ENCODE measurements at regions not wholly inside any gene's neighbourhood (a gene's known extent, or its start where the extent isn't known, plus 50 kb on each side); places are given as distances from the start of the nearest gene placed in this dataset.

DNA sequence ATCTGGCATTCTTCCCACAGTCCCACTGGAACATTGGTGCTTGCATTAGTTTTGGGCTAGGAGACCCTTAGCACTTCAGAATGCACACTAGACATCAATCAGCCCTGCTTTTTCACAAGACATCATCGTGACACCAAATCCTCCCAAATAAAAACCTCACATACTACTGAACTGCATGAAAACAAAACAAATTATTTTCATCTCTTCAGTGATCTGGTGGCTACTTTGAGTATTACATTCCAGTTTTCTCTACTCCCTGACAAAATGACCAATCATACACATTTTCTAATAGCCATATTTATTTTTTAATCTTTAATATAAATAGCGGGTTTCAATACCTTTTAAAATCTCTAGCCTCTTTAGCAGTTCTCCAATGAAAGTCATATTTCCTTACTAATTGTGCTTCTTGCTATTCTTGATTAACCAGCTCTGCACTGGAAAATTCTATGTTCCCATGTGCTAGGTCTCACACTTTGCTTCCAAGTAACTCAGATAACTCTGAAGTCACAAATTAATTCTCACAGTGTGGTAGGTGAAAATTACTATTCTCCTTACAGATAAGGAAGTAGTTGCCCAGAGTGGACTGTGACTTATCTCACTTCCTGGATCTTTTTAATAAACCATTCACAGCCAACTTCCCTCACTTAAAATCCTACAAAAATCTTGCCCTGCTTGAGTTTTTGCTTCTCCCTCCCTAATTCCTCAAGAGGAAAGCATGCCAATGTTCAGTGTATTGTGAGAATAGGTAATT is 82.5 kb upstream of the EPB41L3 start:
- Histone ChIP-seq H3K36me3 (ENCODE audit: control insufficient read depth in 1 of 2, insufficient read depth in 2 of 2, low read length in 2 of 2) (no peaks in the 10 kb centered on the region), H3K27me3 (ENCODE audit: insufficient read depth, low read length) (no peaks in the 10 kb centered on the region), H3K9ac (ENCODE audit: low read length) (no peak overlapping the region), H3K4me3 (replicated peaks in 1 of 2; ENCODE audit: low read depth in 1 of 2, low read length in 2 of 2) (no peak overlapping the region), H3K27ac (ENCODE audit: low read depth, low read length) (no peak overlapping the region), H3K9me3 (ENCODE audit: control insufficient read depth in 1 of 2, insufficient read depth in 1 of 2, low read depth in 1 of 2, low read length in 2 of 2) (peaks cover 7 to 16% of the 10 kb centered on the region in 2 experiments; a peak in 2 of 4 replicates), H3K9me2 (ENCODE audit: insufficient read depth) (no peaks in the 10 kb centered on the region), H4K20me1 (ENCODE audit: insufficient read depth) (no peaks in the 10 kb centered on the region), H3K4me1 (ENCODE audit: control insufficient read depth in 1 of 2, insufficient read depth in 2 of 2, low read length in 2 of 2) (no peaks in the 10 kb centered on the region), H2AFZ (ENCODE audit: low read depth, low read length, poor library complexity, severe bottlenecking) (no peak overlapping the region), H3K79me2 (ENCODE audit: insufficient read depth, low read length) (no peaks in the 10 kb centered on the region), H3K4me2 (ENCODE audit: low read length) (no peak overlapping the region)
- ChIA-PET RAD21 (ENCODE audit: low non-redundant PET in 1 of 2, low total read pairs in 2 of 2, uncharacterized antibody in 2 of 2, unreplicated experiment in 2 of 2) (no interaction called here), POLR2A (no interaction called here), CTCF (no interaction called here)
- ATAC-seq (no peak), DNase-seq (ENCODE audit: low read depth, low spot score) (no peak)
- BruUV-seq (replicated peaks), result no TSS peak
- intact Hi-C loops (cut with micrococcal nuclease), result no loop called here
- TF ChIP-seq YY1 (IDR thresholded peaks at IDR 0.05; ENCODE audit: extremely low read depth, insufficient replicate concordance, low read depth, low read length) (no peak), ZNF274 (IDR thresholded peaks at IDR 0.05; ENCODE audit: low read depth, low read length) (no peak), ZBTB33 (IDR thresholded peaks at IDR 0.05; ENCODE audit: extremely low read depth, insufficient replicate concordance, low read length) (no peak), ATF3 (IDR thresholded peaks at IDR 0.05) (no peak), TCF7L2 (IDR thresholded peaks at IDR 0.05; ENCODE audit: borderline replicate concordance, extremely low read depth, insufficient read depth, insufficient read length) (no peak), JUND (IDR thresholded peaks at IDR 0.05) (no peak), EGR1 (IDR thresholded peaks at IDR 0.05; ENCODE audit: low read depth) (no peak), ZFX (IDR thresholded peaks at IDR 0.05) (no peak), SP1 (IDR thresholded peaks at IDR 0.05; ENCODE audit: low read depth) (no peak), POLR2AphosphoS5 (IDR thresholded peaks at IDR 0.05; ENCODE audit: low read depth, low read length) (no peak), RAD21 (IDR thresholded peaks at IDR 0.05; ENCODE audit: low read depth) (no peak), CBX3 (IDR thresholded peaks at IDR 0.05; ENCODE audit: low read depth) (no peak), FOSL1 (IDR thresholded peaks at IDR 0.05; ENCODE audit: low read depth) (no peak)
- TF ChIP-seq, protein P1, sequence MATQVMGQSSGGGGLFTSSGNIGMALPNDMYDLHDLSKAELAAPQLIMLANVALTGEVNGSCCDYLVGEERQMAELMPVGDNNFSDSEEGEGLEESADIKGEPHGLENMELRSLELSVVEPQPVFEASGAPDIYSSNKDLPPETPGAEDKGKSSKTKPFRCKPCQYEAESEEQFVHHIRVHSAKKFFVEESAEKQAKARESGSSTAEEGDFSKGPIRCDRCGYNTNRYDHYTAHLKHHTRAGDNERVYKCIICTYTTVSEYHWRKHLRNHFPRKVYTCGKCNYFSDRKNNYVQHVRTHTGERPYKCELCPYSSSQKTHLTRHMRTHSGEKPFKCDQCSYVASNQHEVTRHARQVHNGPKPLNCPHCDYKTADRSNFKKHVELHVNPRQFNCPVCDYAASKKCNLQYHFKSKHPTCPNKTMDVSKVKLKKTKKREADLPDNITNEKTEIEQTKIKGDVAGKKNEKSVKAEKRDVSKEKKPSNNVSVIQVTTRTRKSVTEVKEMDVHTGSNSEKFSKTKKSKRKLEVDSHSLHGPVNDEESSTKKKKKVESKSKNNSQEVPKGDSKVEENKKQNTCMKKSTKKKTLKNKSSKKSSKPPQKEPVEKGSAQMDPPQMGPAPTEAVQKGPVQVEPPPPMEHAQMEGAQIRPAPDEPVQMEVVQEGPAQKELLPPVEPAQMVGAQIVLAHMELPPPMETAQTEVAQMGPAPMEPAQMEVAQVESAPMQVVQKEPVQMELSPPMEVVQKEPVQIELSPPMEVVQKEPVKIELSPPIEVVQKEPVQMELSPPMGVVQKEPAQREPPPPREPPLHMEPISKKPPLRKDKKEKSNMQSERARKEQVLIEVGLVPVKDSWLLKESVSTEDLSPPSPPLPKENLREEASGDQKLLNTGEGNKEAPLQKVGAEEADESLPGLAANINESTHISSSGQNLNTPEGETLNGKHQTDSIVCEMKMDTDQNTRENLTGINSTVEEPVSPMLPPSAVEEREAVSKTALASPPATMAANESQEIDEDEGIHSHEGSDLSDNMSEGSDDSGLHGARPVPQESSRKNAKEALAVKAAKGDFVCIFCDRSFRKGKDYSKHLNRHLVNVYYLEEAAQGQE (IDR thresholded peaks at IDR 0.05; ENCODE audit: low read depth), result no peak
- TF ChIP-seq, protein P2, sequence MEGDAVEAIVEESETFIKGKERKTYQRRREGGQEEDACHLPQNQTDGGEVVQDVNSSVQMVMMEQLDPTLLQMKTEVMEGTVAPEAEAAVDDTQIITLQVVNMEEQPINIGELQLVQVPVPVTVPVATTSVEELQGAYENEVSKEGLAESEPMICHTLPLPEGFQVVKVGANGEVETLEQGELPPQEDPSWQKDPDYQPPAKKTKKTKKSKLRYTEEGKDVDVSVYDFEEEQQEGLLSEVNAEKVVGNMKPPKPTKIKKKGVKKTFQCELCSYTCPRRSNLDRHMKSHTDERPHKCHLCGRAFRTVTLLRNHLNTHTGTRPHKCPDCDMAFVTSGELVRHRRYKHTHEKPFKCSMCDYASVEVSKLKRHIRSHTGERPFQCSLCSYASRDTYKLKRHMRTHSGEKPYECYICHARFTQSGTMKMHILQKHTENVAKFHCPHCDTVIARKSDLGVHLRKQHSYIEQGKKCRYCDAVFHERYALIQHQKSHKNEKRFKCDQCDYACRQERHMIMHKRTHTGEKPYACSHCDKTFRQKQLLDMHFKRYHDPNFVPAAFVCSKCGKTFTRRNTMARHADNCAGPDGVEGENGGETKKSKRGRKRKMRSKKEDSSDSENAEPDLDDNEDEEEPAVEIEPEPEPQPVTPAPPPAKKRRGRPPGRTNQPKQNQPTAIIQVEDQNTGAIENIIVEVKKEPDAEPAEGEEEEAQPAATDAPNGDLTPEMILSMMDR (IDR thresholded peaks at IDR 0.05 in 2 of 3, conservative IDR thresholded peaks at IDR 0.05 in 1 of 3; ENCODE audit: borderline replicate concordance in 1 of 3, insufficient read depth in 1 of 3, low read depth in 2 of 3, low read length in 2 of 3), result no peak
